HepG2 (cell line): ENCODE measurements at regions not wholly inside any gene's neighbourhood (a gene's known extent, or its start where the extent isn't known, plus 50 kb on each side); places are given as distances from the start of the nearest gene placed in this dataset.

Experiments used
- ATAC-seq: fragments of 200-7000 bp; cut with Tn5 transposase; 3 replicates; pipeline ENCODE4 v1.9.1; 2020; ENCODE audit warnings: mild to moderate bottlenecking, moderate library complexity
- BruUV-seq: library from RNA; stranded (reverse); fragments of 400-500 nt; replicated peaks from 2 replicates; lab custom pipeline; 2021; lab: Mats Ljungman, UMichigan
- CTCF ChIA-PET: fragments of 300-600 bp; formaldehyde crosslinking; extraction: SDS; loops from one replicate; lab custom pipeline; 2021; ENCODE audit warnings: low total read pairs, inconsistent platforms, low intra/inter-chr PET ratio; lab: Yijun Ruan, JAX
- POLR2A ChIA-PET: fragments of 350-600 bp; sonication (Branson Sonifier 250); formaldehyde crosslinking; loops from one replicate; lab custom pipeline; 2020; ENCODE audit warnings: antibody characterized with exemption, inconsistent platforms; lab: Yijun Ruan, JAX
- DNase-seq: peaks from one replicate; pipeline ENCODE4 v3.0.0-alpha.2; 2015; ENCODE audit warnings: low spot score
- FAIRE-seq: peaks from 3 replicates; lab custom pipeline; 2011; peaks lifted over from hg19 to GRCh38; lab: Jason Lieb, UNC
- H2AFZ ChIP-seq: one replicate; pipeline ENCODE4 v1.6.1; 2011; ENCODE audit warnings: low read length, inconsistent platforms
- H3K27ac ChIP-seq: fragments of 300-600 bp; 3 replicates; pipeline ENCODE4 v1.8.0; 2011; ENCODE audit warnings: mixed run types, mild to moderate bottlenecking, mixed read lengths, low read length, inconsistent platforms; ENCODE audit not compliant: insufficient read depth; ENCODE audit errors: extremely low read length
- H3K27me3 ChIP-seq, 2 experiments: fragments of 200-600 bp in 1 of 2; 2 replicates in 1 of 2; 3 replicates in 1 of 2; pipeline versions ENCODE4 v1.6.0 to v1.8.0; 2011; ENCODE audit warnings: low read length in 2 of 2, mild to moderate bottlenecking in 2 of 2, moderate library complexity in 2 of 2, inconsistent platforms in 1 of 2; ENCODE audit not compliant: insufficient read depth in 2 of 2, control insufficient read depth in 1 of 2
- H3K36me3 ChIP-seq, 2 experiments: fragments of 200-600 bp in 1 of 2; replicated peaks in 1 of 2; 2 replicates in 1 of 2; 3 replicates in 1 of 2; pipeline versions ENCODE4 v1.5.1 to v1.8.0; 2011; ENCODE audit warnings: low read length in 2 of 2, inconsistent platforms in 1 of 2; ENCODE audit not compliant: insufficient read depth in 2 of 2, control insufficient read depth in 1 of 2
- H3K4me1 ChIP-seq: 2 replicates; pipeline ENCODE4 v1.5.1; 2012; ENCODE audit warnings: low read length, inconsistent platforms; ENCODE audit not compliant: insufficient read depth
- H3K4me2 ChIP-seq: 2 replicates; pipeline ENCODE4 v1.6.0; 2011; ENCODE audit warnings: low read depth, low read length, inconsistent platforms
- H3K4me3 ChIP-seq, 3 experiments: fragments of 200-600 bp in 1 of 3; sonication (generic), shearing (Covaris generic) in 1 of 3; replicated peaks in 1 of 3; 2 replicates each; pipeline ENCODE4 v1.5.1; 2011 to 2016; ENCODE audit warnings: low read length in 3 of 3, inconsistent platforms in 2 of 3, low read depth in 2 of 3, mild to moderate bottlenecking in 2 of 3, control low read depth in 1 of 3, mixed read lengths in 1 of 3; ENCODE audit not compliant: insufficient read depth in 1 of 3
- H3K79me2 ChIP-seq: one replicate; pipeline ENCODE4 v1.6.1; 2011; ENCODE audit warnings: low read length, inconsistent platforms; ENCODE audit not compliant: insufficient read depth
- H3K9ac ChIP-seq: 2 replicates; pipeline ENCODE4 v1.6.0; 2011; ENCODE audit warnings: mild to moderate bottlenecking, low read depth, low read length, inconsistent platforms; ENCODE audit not compliant: insufficient read depth
- H3K9me3 ChIP-seq: 2 replicates; pipeline ENCODE4 v1.5.1; 2012; ENCODE audit warnings: mild to moderate bottlenecking, low read length
- H4K20me1 ChIP-seq: 2 replicates; pipeline ENCODE4 v1.6.0; 2011; ENCODE audit warnings: inconsistent platforms, mild to moderate bottlenecking, low read length, moderate library complexity; ENCODE audit not compliant: insufficient read depth
- CHD4 ChIP-seq: fragments of 200-600 bp; sonication (generic); IDR thresholded peaks from 2 replicates; pipeline ENCODE4 v1.7.0; 2017; ENCODE audit warnings: mild to moderate bottlenecking, low read length, borderline replicate concordance
- DBP ChIP-seq: sonication (generic); formaldehyde crosslinking; IDR thresholded peaks from 2 replicates; pipeline ENCODE4 v1.4.0; 2020; ENCODE audit warnings: missing genetic modification reagents; ENCODE audit errors: not compliant biosample characterization
- DR1 ChIP-seq: sonication (generic); formaldehyde crosslinking; IDR thresholded peaks from 2 replicates; pipeline ENCODE4 v1.8.0; 2021; ENCODE audit warnings: mild to moderate bottlenecking, missing genetic modification reagents, inconsistent platforms
- ELF3 ChIP-seq: IDR thresholded peaks from 2 replicates; pipeline ENCODE4 v1.6.1; 2016; ENCODE audit warnings: missing genetic modification reagents, missing compliant biosample characterization
- KDM5A ChIP-seq: fragments of 200-600 bp; sonication (generic); IDR thresholded peaks from 2 replicates; pipeline ENCODE4 v1.7.0; 2018; ENCODE audit warnings: antibody characterized with exemption, mild to moderate bottlenecking, low read length, borderline replicate concordance
- TAF15 ChIP-seq: fragments of 200-400 bp; formaldehyde crosslinking; IDR thresholded peaks from one replicate; pipeline ENCODE4 v1.6.1; 2018; ENCODE audit warnings: mild to moderate bottlenecking, low read depth, low read length; ENCODE audit not compliant: poor library complexity, severe bottlenecking
- TOPORS ChIP-seq: sonication (generic); formaldehyde crosslinking; IDR thresholded peaks from 2 replicates; pipeline ENCODE4 v1.8.0; 2023; ENCODE audit warnings: mild to moderate bottlenecking, missing genetic modification reagents
- ZMYM3 ChIP-seq: sonication (generic); formaldehyde crosslinking; IDR thresholded peaks from 2 replicates; pipeline ENCODE4 v1.5.1; 2020; ENCODE audit warnings: mild to moderate bottlenecking, missing genetic modification reagents
- ZNF17 ChIP-seq: sonication (generic); formaldehyde crosslinking; IDR thresholded peaks from 2 replicates; pipeline ENCODE4 v1.5.0; 2020; ENCODE audit warnings: mild to moderate bottlenecking, missing genetic modification reagents
- ZNF282 ChIP-seq: fragments of 450-650 bp; IDR thresholded peaks from 2 replicates; pipeline ENCODE4 v1.6.1; 2018; ENCODE audit not compliant: partially characterized antibody
- ZNF512 ChIP-seq: sonication (generic); formaldehyde crosslinking; IDR thresholded peaks from 2 replicates; pipeline ENCODE4 v1.4.0; 2020; ENCODE audit warnings: mild to moderate bottlenecking, missing genetic modification reagents
- ZNF646 ChIP-seq: sonication (generic); formaldehyde crosslinking; IDR thresholded peaks from 2 replicates; pipeline ENCODE4 v1.9.0; 2021; ENCODE audit warnings: mild to moderate bottlenecking, missing genetic modification reagents
- ZSCAN21 ChIP-seq: sonication (generic); formaldehyde crosslinking; IDR thresholded peaks from 2 replicates; pipeline ENCODE4 v1.8.0; 2022; ENCODE audit warnings: mild to moderate bottlenecking, missing genetic modification reagents, moderate library complexity, borderline replicate concordance
- WGBS: methylation state at CpG from one replicate; pipeline ENCODE4 v1.1.6; 2017; ENCODE audit warnings: low lambda C conversion rate; 5-methylcytosine and 5-hydroxymethylcytosine counted together
- in situ Hi-C: cut with HindIII; loops from 2 replicates; pipeline ENCODE4 v1.10.0; 2017; ENCODE audit warnings: low pct_unique_long_range_greater_than_20kb; ENCODE audit not compliant: extremely low pct_ligation_motif_present
- intact Hi-C: fragments of 100-400 bp; cut with micrococcal nuclease; formaldehyde crosslinking; loops from one replicate; pipeline ENCODE4 v1.10.0; 2022; ENCODE audit not compliant: unreplicated experiment

- POLR2A ChIA-PET = no interaction called here
- WGBS = 0% methylated on average over 1 of the region's 1 CpG
- H3K36me3 ChIP-seq = no peaks in the 10 kb centered on the region
- no peak overlapping the region for H3K4me2 ChIP-seq
- H2AFZ ChIP-seq = no peak overlapping the region
- ATAC-seq (no peak), FAIRE-seq (no peak)
- H3K4me1 ChIP-seq = no peaks in the 10 kb centered on the region
- in situ Hi-C loops = no loop called here
- H4K20me1 ChIP-seq = no peaks in the 10 kb centered on the region
- H3K9ac ChIP-seq = no peak overlapping the region
- CTCF ChIA-PET = no interaction called here
- no TSS peak for BruUV-seq
- H3K27ac ChIP-seq = no peak overlapping the region
- H3K79me2 ChIP-seq = no peaks in the 10 kb centered on the region
- H3K9me3 ChIP-seq = peaks cover 9% of the 10 kb centered on the region; the same call in 1 of the 2 replicates
- no peak for TF ChIP-seq ZNF282
- no peak for TF ChIP-seq ZNF512
- TF ChIP-seq KDM5A = no peak
- TF ChIP-seq TOPORS = no peak
- TF ChIP-seq ZNF646 (CRISPR knock-in tag) = no peak
- no peak for TF ChIP-seq ZSCAN21 (CRISPR knock-in tag)
- no peak for TF ChIP-seq DBP (CRISPR knock-in tag)
- TF ChIP-seq TAF15 = no peak
- TF ChIP-seq ZMYM3 (CRISPR knock-in tag) = no peak
- no peak for TF ChIP-seq ZNF17 (CRISPR knock-in tag)
- TF ChIP-seq ELF3 (CRISPR knock-in tag) = no peak
- no peak for TF ChIP-seq CHD4
- no peak for TF ChIP-seq DR1
- TF ChIP-seq, all 625 proteins: peak for 0
- DNase-seq = no peak
- Histone ChIP-seq H3K4me3 (no peak overlapping the region), H3K27me3 (no peaks in the 10 kb centered on the region)
- intact Hi-C loops = no loop called here
These were observed 504.3 kb downstream of the SLC16A7 start for GRCh38 chr12:60100160-60100559.
